ENCODE measurements at regions not wholly inside any gene's neighbourhood (a gene's known extent, or its start where the extent isn't known, plus 50 kb on each side); places are given as distances from the start of the nearest gene placed in this dataset.

DNA sequence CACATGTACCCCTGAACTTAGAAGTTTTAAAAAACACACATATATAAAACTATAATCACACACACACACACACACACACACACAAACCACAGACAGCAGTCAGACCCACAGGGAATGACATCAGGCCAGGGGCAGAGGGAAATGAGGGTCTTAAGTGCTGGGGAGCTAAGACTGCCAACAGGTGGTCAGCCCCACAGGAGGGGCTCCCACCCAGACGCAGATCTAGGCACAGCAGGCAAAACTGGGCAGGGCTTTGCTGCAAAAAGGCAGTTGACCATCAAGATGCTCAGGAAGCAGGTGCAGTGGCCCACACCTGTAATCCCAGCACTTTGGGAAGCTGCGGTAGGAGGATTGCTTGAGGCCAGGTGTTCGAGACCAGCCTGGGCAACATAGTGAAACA lies 121.0 kb upstream of the LSM14A start:
- H3K27ac ChIP-seq = no peak overlapping the region
- TF ChIP-seq, protein P1, sequence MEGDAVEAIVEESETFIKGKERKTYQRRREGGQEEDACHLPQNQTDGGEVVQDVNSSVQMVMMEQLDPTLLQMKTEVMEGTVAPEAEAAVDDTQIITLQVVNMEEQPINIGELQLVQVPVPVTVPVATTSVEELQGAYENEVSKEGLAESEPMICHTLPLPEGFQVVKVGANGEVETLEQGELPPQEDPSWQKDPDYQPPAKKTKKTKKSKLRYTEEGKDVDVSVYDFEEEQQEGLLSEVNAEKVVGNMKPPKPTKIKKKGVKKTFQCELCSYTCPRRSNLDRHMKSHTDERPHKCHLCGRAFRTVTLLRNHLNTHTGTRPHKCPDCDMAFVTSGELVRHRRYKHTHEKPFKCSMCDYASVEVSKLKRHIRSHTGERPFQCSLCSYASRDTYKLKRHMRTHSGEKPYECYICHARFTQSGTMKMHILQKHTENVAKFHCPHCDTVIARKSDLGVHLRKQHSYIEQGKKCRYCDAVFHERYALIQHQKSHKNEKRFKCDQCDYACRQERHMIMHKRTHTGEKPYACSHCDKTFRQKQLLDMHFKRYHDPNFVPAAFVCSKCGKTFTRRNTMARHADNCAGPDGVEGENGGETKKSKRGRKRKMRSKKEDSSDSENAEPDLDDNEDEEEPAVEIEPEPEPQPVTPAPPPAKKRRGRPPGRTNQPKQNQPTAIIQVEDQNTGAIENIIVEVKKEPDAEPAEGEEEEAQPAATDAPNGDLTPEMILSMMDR (IDR thresholded peaks at IDR 0.05; ENCODE audit: low read depth, low read length) = no peak
- no peak for DNase-seq (ENCODE audit: low read depth in 1 of 2, low spot score in 1 of 2)
- no peak overlapping the region for H3K4me3 ChIP-seq
- H3K4me1 ChIP-seq (ENCODE audit: low read depth) = no peaks in the 10 kb centered on the region
- H3K27me3 ChIP-seq = no peaks in the 10 kb centered on the region
- H3K36me3 ChIP-seq = no peaks in the 10 kb centered on the region
- H3K9me3 ChIP-seq (ENCODE audit: low read depth) = no peaks in the 10 kb centered on the region

DNA sequence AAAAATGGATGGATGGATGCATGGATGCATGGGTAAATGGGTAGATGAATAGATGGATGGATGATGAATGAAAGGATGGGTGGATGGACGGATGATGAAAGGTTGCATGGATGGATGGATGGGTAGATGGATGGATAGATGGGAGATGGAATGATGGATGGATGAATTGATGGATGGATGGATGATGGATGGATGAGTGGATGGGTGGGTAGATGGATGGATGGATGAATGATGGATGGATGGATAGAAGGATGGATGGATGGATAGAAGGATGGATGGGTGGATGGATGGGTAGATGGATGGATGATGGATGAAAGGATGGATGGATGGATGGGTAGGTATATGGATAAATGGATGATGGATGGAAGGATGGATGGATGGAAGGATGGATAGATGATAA lies 115.1 kb upstream of the LSM14A start:
- Histone ChIP-seq H3K4me1 (ENCODE audit: low read depth) (no peaks in the 10 kb centered on the region), H3K9me3 (ENCODE audit: low read depth) (no peaks in the 10 kb centered on the region), H3K27ac (no peak overlapping the region), H3K4me3 (no peak overlapping the region), H3K36me3 (no peaks in the 10 kb centered on the region), H3K27me3 (no peaks in the 10 kb centered on the region)
- TF ChIP-seq, protein P1 (IDR thresholded peaks at IDR 0.05; ENCODE audit: low read depth, low read length) = no peak
- no peak for DNase-seq (ENCODE audit: low read depth in 1 of 2, low spot score in 1 of 2)

DNA sequence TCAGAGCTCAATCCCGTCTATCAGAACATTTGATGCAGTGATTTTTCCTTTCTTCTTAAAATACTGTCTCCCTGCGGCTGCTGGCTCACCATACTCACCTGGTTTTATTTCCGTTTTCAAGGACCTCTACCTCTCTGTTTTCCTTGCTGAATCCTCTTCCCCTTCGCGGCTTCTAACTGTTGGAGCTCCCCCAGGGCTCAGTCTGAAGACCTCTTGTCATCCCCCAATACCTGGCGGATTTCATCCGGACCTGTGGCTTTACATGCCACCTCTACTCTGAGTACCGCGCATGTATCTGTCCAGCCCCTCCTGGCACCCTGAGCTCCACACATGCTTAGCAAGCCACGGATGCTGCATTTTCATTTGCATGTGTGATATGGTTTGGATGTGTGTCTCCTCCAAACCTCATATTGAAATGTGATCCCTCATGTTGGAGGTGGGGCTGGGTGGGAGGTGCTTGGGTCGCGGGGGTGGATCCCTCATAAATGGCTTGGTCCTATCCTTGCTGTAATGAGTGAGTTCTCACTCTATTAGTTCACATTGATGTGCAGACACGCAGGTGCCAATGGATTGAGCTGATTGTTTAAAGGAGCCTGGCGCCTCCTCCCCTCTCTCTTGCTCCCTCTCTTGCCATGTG lies 106.2 kb upstream of the LSM14A start:
- no peak overlapping the region for H3K27ac ChIP-seq
- H3K9me3 ChIP-seq (ENCODE audit: low read depth) = no peaks in the 10 kb centered on the region
- peak in 1 of 2 donors; percentile 7 for DNase-seq (ENCODE audit: low read depth in 1 of 2, low spot score in 1 of 2)
- TF ChIP-seq, protein P1 (IDR thresholded peaks at IDR 0.05; ENCODE audit: low read depth, low read length) = no peak
- no peaks in the 10 kb centered on the region for H3K36me3 ChIP-seq
- no peaks in the 10 kb centered on the region for H3K27me3 ChIP-seq
- H3K4me3 ChIP-seq = no peak overlapping the region
- H3K4me1 ChIP-seq (ENCODE audit: low read depth) = no peaks in the 10 kb centered on the region

DNA sequence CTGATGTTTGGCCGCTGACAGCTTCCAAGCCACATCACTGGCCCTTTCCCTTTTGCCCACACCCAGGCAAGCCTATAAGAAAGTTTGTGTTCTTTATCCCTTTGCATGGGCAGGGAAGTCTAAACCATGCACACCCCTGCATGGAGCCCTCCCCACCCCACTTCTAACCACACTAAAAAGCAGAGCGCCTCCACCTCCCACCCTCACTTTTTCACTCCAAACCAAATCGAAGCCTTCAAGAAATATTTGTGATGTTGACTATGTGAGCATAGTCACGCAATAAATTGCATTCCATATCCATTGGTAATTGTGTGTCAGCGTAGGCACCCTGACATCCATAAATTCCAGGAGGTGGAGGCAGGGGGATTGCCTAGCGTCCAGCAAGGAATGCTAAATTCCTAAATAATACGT lies 104.4 kb upstream of the LSM14A start:
- Histone ChIP-seq H3K27me3 (no peaks in the 10 kb centered on the region), H3K4me3 (no peak overlapping the region), H3K36me3 (no peaks in the 10 kb centered on the region), H3K9me3 (ENCODE audit: low read depth) (no peaks in the 10 kb centered on the region), H3K27ac (no peak overlapping the region), H3K4me1 (ENCODE audit: low read depth) (no peaks in the 10 kb centered on the region)
- TF ChIP-seq, protein P1 (IDR thresholded peaks at IDR 0.05; ENCODE audit: low read depth, low read length) = no peak
- no peak for DNase-seq (ENCODE audit: low read depth in 1 of 2, low spot score in 1 of 2)

DNA sequence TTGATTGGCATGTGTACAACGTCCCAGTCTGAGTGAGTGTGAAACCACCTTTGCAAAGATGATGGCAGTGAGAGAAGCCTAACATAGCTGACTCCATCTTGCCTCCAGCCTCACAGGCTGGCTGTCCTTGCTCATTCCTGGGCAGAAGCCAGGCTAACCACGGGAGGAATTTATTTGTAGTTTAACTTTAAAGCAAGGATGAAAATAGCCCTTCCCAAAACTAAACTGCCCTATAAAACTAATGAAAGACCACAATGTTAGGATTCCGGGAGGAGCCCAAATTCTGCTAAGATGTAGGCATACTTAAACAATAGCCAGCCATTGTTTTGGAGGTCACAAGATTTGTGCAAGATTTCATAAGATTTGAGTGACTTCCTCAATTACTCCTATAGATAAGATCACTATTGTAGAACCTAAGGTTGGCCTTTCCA lies 96.6 kb upstream of the LSM14A start:
- Histone ChIP-seq H3K27ac (no peak overlapping the region), H3K4me3 (no peak overlapping the region), H3K36me3 (no peaks in the 10 kb centered on the region), H3K27me3 (no peaks in the 10 kb centered on the region), H3K9me3 (ENCODE audit: low read depth) (no peaks in the 10 kb centered on the region), H3K4me1 (ENCODE audit: low read depth) (no peaks in the 10 kb centered on the region)
- TF ChIP-seq, protein P1 (IDR thresholded peaks at IDR 0.05; ENCODE audit: low read depth, low read length) = no peak
- DNase-seq (ENCODE audit: low read depth in 1 of 2, low spot score in 1 of 2) = peak in 1 of 2 donors; percentile 7
